SIG-M5 (cell line): ENCODE measurements at regions not wholly inside any gene's neighbourhood (a gene's known extent, or its start where the extent isn't known, plus 50 kb on each side); places are given as distances from the start of the nearest gene placed in this dataset.
"Not testable (repeated sequence)": the region's sequence is repeated elsewhere in the genome, so short reads cannot be mapped to it uniquely, and the experiment has no call there.

Experiments
- DNase-seq: peaks from one replicate; lab custom pipeline; 2025; lab: John Stamatoyannopoulos, UW

DNA sequence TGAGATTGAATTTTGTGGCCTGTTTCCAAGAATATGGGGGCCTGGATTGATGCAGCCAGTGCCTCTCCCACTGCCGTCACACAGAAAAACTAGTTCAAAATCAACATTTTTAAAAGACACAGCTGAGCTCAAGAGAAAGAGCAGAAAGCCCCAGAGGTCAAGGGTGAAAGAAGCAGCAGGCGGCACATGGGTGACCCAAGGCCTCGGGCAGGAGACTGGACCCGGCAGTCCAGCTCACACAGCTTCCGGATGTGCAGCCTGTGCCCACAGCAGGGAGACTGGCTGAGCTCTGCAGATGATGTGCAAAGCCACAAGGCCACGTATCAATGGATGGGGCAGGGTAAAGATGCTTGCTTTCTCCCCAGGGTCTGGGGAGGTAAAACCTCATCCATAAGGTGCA, 50.4 kb upstream of the RNF32 start:
- no peak for DNase-seq

DNA sequence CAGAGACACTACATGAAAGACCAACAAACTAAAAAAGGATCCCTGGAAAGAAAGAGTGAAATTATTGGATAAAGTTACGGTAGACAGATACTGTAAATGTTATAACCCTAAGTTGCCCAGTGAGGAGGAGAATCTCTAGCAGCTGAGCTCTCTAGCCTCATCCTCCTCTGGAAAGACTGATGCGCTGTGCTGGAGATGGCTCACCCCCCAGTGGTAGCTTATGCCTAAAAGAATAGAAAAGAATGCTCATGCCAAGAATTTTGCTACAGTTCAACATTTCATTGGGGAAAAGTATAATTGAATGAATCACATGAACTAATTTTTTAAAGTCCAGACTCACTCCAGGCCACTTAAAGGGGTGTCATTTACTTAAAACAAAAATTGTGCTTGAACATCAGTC, 50.8 kb upstream of the RNF32 start:
- no peak for DNase-seq

DNA sequence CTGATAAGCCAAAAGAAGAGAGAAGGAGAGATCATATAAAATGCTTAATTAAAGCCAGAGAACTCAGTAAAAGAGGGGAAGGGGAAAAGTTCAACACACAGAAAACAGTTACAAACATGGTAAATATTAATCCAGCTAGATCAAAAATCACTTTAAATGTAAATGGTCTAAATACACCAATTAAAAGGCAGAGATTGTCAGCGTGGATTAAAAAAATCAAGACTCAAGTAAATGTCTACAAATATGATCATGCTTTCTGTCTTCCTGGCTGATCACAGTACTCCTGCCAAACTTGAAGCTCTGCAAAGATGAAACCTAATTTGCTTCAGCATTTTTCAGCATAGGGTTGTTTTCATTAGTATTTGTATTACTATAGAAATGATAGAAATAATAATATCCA, 54.6 kb upstream of the RNF32 start:
- DNase-seq: no peak

DNA sequence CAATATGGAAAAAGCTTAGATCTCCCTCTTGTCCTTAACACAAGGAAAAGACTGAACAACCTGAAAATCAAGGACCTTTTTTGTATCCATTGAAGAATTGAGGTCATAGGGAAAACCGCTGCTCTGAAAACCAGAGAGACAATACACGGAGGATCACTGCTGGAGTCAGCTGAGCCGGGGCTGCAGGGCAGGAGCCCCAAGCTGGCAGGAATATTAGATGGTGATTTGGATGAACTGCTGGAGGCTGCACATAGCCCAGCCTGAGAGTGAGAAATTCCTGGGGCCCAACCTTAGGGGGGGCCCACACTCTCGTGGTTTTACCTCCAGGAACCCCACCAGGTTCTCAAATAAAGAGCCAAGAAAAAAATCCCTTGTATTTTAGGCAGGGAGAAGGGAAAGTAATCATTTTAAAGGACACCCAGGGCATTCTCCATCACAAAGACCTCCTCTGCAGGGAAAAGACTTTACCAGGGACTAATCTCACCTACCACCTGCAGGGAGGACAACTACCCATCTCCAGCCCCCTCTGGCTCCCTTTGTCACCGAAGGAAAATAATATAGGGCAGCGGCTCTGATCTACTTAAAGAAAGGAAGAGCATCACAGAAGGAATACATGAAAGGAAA, 55.4 kb upstream of the RNF32 start:
- no peak for DNase-seq

DNA sequence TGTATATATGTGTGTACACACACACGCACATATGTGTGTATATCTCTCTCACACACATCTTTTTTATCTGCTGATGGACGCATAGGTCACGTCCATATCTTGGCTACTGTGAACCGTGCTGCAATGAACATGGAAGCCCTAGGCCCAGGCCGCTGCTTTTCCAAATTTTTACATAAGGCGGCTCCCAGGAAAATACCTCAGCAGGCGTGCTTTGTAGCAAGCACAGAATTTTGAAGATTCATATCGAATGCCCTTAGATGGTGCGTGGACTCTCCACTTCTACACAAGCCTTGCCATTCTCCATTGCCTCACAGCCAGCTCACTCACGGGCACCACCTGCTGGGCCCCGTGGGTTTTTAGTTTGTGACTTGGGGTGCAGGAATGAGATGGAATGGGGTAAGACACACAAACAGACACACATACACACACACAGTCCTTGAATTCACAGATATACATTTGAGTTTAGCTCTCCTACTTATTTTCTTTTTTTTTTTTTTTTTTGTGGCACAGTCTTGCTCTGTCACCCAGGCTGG, 57.9 kb upstream of the RNF32 start:
- no peak for DNase-seq

DNA sequence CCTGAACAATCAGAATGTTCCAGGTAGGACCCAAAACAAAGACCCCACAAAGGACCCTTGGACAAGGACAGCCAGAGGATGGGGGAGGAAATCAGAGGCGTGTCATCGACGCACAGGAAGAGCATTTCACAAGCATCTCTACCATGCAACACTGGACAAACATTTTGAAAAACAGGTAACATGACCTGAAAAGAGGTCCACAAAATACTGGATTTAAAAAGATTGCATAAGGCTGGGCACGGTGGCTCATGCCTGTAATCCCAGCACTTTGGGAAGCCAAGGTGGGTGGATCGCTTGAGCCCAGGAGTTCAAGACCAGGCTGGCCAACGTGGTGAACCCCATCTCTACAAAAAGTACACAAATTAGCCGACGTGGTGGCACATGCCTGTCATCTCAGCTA, 60.5 kb upstream of the RNF32 start:
- DNase-seq: no peak

DNA sequence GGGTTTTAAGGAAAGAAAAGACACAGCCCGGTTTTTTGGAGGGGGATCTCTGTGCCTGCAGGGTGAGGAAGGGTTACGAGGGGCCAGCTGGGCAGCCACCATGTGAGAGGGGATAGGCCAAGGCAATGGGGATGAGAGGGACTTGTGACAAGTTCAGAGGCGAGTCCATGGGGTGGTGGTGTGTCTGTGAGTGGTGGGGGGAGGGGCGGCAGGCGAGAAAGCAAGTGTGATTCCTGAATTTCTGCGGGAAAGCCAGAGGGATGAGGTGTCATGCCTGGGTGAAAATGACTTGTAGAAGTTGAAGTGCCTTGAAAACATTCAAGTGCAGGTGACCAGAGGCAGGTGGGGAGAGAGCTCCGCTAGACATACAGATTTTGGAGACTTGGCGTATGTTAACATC, 61.0 kb upstream of the RNF32 start:
- DNase-seq: no peak

DNA sequence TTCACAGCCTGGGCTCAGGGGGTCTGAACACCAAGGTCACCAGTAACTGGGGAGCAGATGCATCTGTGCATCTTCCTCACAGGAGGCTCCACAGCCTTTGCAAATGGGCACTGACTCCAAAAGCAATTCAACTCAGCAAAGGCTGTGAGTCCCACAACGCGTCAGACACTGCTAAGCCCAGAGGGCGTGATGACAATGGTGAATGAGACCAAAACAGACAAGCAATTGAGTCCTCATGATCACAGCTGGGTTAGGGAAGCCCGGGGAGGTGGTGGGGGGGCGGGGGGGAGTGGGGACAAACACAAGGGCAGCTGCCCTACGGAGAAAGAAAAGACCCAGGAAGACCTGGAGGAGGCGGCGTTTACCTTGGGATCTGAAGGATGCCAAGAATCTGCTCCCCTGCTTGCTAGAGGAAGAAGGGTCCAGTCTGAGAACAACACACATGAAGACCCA, 61.6 kb upstream of the RNF32 start:
- DNase-seq: no peak

DNA sequence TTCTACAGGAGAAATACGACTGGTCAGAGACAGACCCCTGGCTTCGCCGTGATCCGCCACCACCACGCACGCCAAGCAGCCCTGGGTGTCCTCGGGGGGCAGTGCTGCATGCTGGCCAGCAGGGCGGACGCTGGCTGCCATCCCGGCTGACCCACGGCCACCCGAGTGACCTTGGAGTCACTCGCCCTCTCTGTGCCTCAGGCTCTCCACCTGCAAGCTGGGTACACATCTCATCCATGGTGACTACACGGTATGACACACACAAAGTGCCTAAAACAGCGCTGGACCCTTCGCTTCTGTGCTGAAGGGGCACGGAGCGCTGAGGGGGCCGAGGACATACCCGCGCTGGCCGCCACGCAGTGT, 62.0 kb upstream of the RNF32 start:
- DNase-seq: no peak

DNA sequence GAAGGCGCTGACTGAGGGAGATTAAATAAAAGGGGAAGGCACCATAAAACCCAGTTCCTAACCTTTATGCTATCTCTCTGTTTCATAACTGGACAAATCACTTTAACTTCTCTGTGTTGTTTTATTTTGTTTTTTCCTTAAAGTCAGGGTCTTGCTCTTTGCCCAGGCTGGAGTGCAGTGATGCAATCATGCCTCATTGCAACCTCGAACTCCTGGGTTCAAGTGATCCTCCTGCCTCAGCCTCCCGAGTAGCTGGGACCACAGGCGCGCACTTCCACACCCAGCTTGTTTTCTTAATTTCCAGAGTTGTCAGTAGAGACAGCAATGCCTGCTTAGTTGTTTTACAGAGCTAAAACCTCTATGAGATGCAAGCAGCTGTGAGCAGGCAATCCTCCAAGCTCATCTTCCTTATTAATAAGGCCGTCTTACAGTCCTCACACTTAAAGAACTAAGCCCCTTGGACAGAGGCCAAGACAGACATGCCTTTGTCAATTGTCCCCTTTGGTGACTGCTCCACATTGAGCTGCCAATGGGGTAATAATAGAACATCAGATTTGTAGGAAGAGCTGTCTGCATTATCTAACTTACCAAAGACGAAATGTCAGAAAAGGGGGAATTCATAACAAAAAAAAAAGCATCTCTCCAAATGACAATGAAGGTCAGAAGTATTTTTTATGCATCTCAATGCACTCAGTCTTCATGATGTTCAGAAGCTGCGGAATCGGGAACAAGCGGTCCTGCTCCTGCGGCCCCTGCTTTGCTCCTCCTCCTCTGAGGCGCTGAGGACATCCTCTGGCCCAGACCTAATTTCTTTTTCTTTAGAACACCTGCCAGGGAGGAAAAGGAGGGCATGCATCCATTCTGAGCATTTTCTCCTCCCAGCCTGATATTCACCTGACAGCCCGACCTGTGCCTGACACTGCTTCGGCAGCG, 62.7 kb upstream of the RNF32 start:
- DNase-seq: no peak

DNA sequence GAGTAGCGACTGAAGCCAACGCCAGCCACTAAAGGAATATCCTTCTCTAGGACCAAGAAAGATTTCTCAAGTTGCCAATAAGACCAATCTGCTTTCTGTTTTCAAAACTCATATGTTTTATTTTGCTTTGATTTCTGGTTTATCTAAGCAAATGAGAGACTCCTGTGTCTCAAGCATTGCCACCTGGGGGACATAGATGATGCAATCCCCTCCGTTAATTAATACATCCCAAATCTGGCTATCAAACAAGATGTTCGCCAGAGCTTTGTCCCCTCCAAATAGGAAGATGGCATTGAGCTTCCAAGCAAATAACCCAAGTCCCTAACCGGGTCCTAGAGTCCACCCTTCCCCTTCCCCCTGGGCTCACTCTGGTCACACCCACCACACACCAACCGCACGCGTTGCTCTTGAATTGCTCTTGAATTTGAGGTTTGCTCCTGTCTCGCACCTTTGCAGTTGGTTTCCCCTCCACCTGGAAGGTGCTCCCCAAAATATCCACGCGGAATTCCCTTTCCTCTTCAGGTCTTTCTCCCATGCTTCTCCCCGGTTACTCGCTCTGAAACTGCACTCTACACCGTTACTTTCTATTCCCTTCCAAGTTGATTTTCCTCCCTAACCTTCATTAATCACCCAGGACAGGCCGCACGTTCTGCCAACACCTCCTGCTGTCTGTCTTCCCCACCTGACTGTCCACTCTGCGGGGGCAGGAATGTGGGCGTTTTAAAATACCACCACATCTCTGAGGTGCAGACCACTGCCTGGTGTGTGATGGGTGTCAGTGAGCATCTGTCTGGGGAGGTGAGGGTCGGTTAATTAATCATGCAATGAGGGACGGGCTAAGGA, 64.1 kb upstream of the RNF32 start:
- DNase-seq: no peak

DNA sequence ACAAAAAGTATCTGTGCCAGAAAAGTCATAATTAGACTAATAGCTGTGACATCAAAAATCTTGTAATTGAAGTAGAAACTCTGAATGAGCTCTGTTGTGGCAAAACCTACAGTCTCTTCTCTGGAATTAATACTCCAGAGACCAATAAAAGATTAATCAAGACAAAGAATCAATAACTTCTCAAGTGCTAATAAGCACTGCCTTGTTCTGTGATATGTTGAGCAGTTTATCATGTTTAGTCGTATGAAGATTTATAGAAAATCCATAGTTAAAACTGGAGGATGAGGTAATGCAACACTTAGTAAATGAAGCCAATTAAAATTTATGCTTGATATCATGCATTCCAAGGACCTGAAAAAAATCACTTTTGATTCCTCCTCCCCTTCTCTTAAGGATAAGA, 72.3 kb upstream of the RNF32 start:
- no peak for DNase-seq

DNA sequence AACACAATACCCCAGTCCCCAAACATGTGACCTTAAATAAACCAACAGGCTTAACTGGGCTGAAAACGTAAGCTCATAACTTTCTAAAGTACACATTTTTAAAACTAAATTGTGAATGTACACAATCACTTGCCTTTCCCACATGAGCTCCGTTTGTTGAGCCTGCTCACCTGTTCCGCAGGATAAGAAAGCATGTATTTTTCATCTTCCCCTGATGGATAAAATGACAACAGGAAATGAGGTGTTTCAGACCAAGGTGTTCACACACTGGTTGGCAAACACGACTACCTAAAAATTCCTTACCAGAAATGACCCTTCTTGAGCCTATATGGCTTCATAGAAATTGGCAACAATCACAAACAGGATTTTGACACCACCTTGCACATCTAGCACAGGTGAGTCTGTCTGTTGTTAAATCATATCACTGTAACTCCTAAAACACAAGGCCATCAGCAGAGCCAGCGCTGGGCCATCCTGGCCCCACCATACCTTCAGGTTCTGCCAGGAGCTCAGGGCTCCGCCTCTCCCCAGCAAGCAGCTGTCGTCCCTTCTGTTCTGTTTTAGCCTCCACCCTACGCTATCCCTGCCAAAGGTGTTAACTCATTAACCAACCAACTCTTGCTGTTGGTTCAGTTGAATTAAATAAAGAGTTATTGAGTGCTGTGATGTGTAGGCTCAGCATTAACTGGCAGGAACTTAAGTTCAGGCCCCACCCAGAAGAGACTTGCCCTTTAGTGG, 73.6 kb upstream of the RNF32 start:
- DNase-seq: no peak

DNA sequence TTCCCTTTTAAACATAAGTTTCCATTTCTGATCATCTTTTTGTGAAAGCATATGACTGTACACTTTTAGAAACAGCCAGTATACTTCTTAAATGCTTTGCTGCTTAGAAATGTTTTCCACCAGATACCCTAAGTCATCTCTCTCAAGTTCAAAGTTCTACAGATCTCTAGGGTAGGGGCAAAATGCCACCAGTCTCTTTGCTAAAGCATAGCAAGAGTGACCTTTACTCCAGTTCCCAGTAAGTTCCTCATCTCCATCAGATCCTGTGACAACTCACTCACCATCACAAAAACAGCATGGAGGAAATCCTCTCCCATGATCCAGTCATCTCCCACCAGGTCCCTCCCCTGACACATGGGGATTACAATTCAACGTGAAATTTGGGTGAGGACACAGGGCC, 75.6 kb upstream of the RNF32 start:
- not testable (repeated sequence) for DNase-seq

DNA sequence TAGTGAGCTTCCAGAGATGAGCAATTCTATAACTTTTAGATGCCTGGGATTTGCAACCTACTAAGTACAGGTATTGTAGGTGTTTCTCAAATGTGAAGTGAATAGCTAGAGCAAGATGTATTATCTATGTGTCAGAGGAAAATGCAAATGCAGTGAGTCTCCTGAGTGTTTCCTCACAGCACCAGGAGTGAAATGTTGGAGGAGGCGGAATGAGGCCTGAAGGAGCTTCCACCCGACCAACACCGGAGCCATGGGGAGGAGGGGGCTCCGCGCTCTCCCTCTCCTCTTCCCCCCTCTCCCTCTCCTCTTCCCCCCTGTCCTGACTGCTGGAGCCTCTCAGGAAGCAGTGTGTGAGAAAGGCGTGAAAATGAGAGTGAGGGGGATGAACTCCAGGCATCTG, 79.9 kb upstream of the RNF32 start:
- DNase-seq: no peak

DNA sequence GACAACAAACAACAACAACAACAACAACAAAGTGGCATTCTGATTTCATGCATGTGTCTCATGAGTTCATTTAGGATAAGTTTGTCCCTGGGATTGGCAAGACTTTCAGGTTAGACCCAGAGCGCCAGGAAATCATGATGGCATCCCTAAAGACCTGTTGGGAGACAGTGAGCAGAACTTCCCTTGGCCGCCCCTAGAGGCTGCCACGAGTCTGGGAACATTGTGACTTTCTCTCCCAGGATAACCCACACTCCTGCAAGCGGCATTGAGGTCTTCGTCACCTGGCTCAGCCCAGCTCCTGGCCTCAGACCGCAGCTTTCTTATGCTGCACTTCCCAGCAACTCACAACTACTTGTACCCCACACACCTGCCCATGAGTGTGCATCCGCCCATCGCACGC, 80.5 kb upstream of the RNF32 start:
- DNase-seq: no peak

DNA sequence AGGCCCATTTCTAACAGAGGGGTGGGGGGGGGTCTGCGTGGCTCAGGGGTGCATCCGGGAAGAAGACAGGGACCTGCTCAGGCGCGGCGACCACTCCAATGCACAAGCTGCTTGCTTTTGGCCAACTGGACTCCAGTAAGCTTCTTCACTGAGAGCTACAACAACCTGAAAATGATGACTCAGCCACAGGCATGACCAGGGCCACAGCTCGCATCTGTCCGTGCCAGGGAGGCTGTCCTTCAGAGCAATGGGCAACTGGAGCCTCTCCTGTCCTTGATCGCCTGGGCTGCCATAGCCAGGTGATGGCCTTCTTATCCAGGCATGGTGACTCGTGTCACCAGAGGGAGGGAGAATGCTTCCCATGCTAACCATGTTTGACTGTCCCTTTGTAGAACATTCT, 81.6 kb upstream of the RNF32 start:
- DNase-seq: no peak

DNA sequence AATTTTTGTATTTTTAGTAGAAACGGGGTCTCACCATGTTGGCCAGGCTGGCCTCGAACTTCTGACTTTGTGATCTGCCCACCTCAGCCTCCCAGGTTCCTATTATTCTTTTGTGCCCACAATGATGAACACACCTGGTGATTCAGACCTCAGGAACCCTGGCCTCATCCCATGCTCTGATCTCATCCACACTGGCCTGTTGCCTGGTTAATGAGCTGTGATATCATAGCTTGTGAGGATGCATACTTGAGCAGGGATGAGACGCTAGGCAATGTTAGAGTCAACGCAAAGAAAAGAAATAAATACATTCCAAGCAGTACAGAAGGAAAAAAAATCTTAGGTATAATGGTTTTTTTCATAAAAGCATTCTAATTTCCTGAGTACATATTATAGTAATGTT, 82.4 kb upstream of the RNF32 start:
- no peak for DNase-seq

DNA sequence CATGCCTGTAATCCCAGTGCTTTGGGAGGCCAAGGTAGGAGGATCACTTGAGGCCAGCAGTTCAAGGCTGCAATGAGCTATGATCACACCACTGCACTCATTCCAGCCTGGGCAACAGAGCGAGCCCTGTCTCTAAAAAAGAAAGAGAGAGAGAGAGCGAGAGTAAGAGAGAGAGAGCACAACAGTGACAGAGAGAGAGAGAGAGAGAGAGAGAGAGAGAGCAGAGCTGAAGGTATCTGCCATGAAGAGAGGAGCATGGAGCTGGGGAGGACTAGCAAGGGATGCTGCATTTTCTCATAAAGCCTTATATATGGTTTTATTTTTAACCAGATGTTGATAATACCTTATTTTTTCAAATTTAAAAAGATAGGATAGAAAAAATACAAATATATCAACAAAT, 84.5 kb upstream of the RNF32 start:
- no peak for DNase-seq

DNA sequence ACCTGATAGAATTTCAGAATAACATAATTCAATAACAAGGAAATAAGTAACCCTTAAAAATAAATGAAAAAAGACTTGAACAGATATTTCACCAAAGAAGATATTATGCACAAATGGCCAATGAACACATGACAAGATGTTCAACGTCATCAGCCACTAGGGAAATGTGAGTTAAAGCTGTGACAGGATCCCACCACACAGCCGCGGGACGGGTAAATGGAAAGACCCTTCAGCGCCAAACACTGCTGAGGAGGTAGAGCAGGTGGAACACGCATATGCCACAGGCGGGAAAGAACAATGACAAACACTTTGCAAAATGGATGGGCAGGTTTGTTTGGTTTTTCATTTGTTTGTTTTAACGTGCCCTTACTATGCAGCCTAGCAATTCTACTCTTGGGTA, 86.1 kb upstream of the RNF32 start:
- no peak for DNase-seq

DNA sequence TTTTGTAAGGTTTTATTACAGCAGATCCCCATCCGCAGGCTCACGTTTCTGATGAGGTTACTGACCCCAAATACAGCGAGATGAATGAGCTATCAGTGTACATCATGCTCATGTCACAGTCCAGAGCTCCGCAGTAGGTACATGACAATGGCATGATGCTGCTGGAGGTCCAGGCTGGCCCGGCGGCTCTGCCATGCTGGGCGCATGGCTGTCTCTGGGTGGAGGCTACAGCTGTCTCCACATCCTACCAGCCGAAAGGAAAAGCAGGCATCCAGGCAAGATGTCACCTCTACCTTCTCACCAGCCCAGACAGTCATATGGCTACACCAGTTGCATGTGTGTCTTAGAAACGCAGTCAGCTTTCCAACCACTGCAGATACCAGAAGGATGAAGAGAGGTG, 90.9 kb upstream of the RNF32 start:
- no peak for DNase-seq
